GM12864 (cell line): ENCODE measurements at regions not wholly inside any gene's neighbourhood (a gene's known extent, or its start where the extent isn't known, plus 50 kb on each side); places are given as distances from the start of the nearest gene placed in this dataset.

Source experiments
- DNase-seq: peaks from one replicate; pipeline ENCODE4 v3.0.0-alpha.2; 2011; ENCODE audit warnings: low read depth
- H3K4me3 ChIP-seq: 2 replicates; pipeline ENCODE4 v1.5.1; 2011; ENCODE audit warnings: mild to moderate bottlenecking, low read depth, low read length, control low read depth
- TF ChIP-seq, protein P1 (sequence below): IDR thresholded peaks from 2 replicates; pipeline ENCODE4 v1.5.1; 2011; ENCODE audit warnings: low read depth, mild to moderate bottlenecking, moderate library complexity, low read length, control low read depth, inconsistent platforms; ENCODE audit errors: missing control alignments

- TF ChIP-seq, protein P1, sequence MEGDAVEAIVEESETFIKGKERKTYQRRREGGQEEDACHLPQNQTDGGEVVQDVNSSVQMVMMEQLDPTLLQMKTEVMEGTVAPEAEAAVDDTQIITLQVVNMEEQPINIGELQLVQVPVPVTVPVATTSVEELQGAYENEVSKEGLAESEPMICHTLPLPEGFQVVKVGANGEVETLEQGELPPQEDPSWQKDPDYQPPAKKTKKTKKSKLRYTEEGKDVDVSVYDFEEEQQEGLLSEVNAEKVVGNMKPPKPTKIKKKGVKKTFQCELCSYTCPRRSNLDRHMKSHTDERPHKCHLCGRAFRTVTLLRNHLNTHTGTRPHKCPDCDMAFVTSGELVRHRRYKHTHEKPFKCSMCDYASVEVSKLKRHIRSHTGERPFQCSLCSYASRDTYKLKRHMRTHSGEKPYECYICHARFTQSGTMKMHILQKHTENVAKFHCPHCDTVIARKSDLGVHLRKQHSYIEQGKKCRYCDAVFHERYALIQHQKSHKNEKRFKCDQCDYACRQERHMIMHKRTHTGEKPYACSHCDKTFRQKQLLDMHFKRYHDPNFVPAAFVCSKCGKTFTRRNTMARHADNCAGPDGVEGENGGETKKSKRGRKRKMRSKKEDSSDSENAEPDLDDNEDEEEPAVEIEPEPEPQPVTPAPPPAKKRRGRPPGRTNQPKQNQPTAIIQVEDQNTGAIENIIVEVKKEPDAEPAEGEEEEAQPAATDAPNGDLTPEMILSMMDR: no peak
- no peak for DNase-seq
- H3K4me3 ChIP-seq: no peak overlapping the region
Measured at GRCh38 chr7:69162931-69163670, 435.2 kb upstream of the AUTS2 start.

- DNase-seq: no peak
- H3K4me3 ChIP-seq: no peak overlapping the region
Measured at GRCh38 chr7:69166979-69167516, 431.2 kb upstream of the AUTS2 start.

DNA sequence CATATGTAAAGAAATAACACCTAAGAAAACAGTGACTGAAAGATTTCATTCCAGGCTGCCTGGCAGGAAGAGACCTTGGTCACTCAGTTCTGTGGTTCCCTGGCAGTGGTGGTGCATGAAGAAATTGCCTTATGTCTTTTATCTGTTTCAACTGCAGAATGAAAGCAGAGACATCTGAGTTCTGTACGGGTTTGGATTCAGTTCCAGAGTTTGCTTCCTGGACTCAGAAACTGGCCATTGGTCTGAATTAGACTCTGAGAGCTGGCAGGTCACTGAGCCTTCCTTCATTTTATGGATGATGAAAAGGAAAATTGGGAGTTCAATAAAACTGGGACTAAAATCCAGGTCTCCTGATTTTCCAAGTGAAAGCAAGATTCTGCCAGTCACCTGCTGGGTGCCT is 428.9 kb upstream of the AUTS2 start:
- DNase-seq: no peak
- no peak overlapping the region for H3K4me3 ChIP-seq
- TF ChIP-seq, protein P1: no peak

More at GRCh38 chr7:69166979-69167516, 431.2 kb upstream of the AUTS2 start:
- TF ChIP-seq, protein P1: no peak

GRCh38 chr7:69172357-69173077 is 425.8 kb upstream of the AUTS2 start:
- TF ChIP-seq, protein P1: no peak
- H3K4me3 ChIP-seq: no peak overlapping the region
- DNase-seq: no peak

DNA sequence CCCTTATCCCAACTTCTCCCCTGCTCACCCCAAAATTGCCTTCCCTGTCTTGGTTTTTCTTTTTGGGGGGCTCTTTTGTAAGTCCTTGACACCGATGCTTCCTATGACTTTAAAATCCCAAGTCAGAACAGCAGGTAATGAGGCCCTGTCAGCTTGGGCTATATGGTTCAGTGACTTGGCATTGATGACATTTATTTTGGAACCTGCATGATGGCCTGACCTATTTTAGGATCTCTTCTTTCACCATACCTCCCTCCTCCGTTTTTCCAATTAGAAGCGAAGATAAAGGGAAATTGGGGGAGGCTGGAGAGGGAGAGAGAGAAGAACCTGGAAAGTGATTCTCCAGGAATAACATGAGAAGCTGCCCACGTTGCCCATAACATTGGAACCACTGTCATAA is 424.9 kb upstream of the AUTS2 start:
- no peak for DNase-seq
- TF ChIP-seq, protein P1: no peak
- H3K4me3 ChIP-seq: no peak overlapping the region

GRCh38 chr7:69173846-69174245 is 424.4 kb upstream of the AUTS2 start:
- no peak for DNase-seq
- TF ChIP-seq, protein P1: no peak
- H3K4me3 ChIP-seq: no peak overlapping the region

DNA sequence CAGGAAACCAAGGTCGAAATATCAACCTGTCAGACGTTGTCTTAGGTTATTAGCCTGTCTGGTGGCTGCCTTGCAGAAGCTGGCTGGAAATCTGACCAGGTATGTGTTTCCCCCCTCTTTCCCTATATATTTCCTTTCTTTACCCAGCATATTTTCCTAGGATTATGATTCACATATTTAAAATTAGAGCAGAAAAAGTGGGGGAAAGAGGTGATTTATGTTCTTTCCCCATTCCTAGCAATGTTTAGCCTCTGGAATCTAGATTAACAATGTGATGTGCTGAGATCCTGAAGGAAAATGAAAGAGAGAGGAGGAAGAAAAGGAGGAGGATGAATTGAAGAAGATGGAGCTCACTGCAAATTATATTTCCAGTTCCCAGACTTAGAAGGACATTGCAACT is 421.4 kb upstream of the AUTS2 start:
- no peak overlapping the region for H3K4me3 ChIP-seq
- TF ChIP-seq, protein P1: no peak
- no peak for DNase-seq
